ENCODE measurements at regions not wholly inside any gene's neighbourhood (a gene's known extent, or its start where the extent isn't known, plus 50 kb on each side); places are given as distances from the start of the nearest gene placed in this dataset.
"Not testable (repeated sequence)": the region's sequence is repeated elsewhere in the genome, so short reads cannot be mapped to it uniquely, and the experiment has no call there.

- no peaks in the 10 kb centered on the region for H3K36me3 ChIP-seq (ENCODE audit: control insufficient read depth, insufficient read depth, low read length)
- H3K27ac ChIP-seq (ENCODE audit: low read depth, low read length, severe bottlenecking), result no peak overlapping the region
- 75 to 79% methylated on average over 1 to 3 of the region's 4 CpGs for WGBS, 2 experiments (ENCODE audit: insufficient coverage in 2 of 2)
Observed at GRCh38 chr1:80536461-80536860, 1264.3 kb upstream of the ADGRL2 start.

GRCh38 chr1:80535466-80535865 lies 1265.3 kb upstream of the ADGRL2 start:
- H3K27ac ChIP-seq (ENCODE audit: low read depth, low read length, severe bottlenecking), result no peak overlapping the region
- no peaks in the 10 kb centered on the region for H3K9me3 ChIP-seq (ENCODE audit: control insufficient read depth, low read length)
- no peaks in the 10 kb centered on the region for H3K36me3 ChIP-seq (ENCODE audit: control insufficient read depth, insufficient read depth, low read length)
- H3K4me3 ChIP-seq (ENCODE audit: extremely low read depth, insufficient read depth, low read length, poor library complexity, severe bottlenecking), result no peak overlapping the region
- 80% methylated on average over 1 of the region's 2 CpGs; no CpG with 5 or more reads in 1 of the 2 experiments for WGBS, 2 experiments (ENCODE audit: insufficient coverage in 2 of 2)
- peaks cover 4% of the 10 kb centered on the region for H3K4me1 ChIP-seq (ENCODE audit: control insufficient read depth, insufficient read depth, low read length, poor library complexity, severe bottlenecking)

More at GRCh38 chr1:80536461-80536860, 1264.3 kb upstream of the ADGRL2 start:
- Histone ChIP-seq H3K4me1 (ENCODE audit: control insufficient read depth, insufficient read depth, low read length, poor library complexity, severe bottlenecking) (peaks cover 4% of the 10 kb centered on the region), H3K9me3 (ENCODE audit: control insufficient read depth, low read length) (no peaks in the 10 kb centered on the region), H3K4me3 (ENCODE audit: extremely low read depth, insufficient read depth, low read length, poor library complexity, severe bottlenecking) (no peak overlapping the region)

- no peaks in the 10 kb centered on the region for H3K9me3 ChIP-seq (ENCODE audit: control insufficient read depth, low read length)
- H3K4me3 ChIP-seq (ENCODE audit: extremely low read depth, insufficient read depth, low read length, poor library complexity, severe bottlenecking), result no peak overlapping the region
- WGBS, 2 experiments (ENCODE audit: insufficient coverage in 2 of 2), result 40% methylated on average over 1 of the region's 2 CpGs; no CpG with 5 or more reads in 1 of the 2 experiments
- H3K4me1 ChIP-seq (ENCODE audit: control insufficient read depth, insufficient read depth, low read length, poor library complexity, severe bottlenecking), result peaks cover 4% of the 10 kb centered on the region
- no peak overlapping the region for H3K27ac ChIP-seq (ENCODE audit: low read depth, low read length, severe bottlenecking)
- H3K36me3 ChIP-seq (ENCODE audit: control insufficient read depth, insufficient read depth, low read length), result no peaks in the 10 kb centered on the region
Observed at GRCh38 chr1:80534606-80535360, 1266.0 kb upstream of the ADGRL2 start.

GRCh38 chr1:80533775-80534334 lies 1266.9 kb upstream of the ADGRL2 start:
- no peaks in the 10 kb centered on the region for H3K9me3 ChIP-seq (ENCODE audit: control insufficient read depth, low read length)
- WGBS, 2 experiments (ENCODE audit: insufficient coverage in 2 of 2), result no CpG with 5 or more reads among the region's 2 CpGs
- no peak overlapping the region for H3K4me3 ChIP-seq (ENCODE audit: extremely low read depth, insufficient read depth, low read length, poor library complexity, severe bottlenecking)
- no peak overlapping the region for H3K27ac ChIP-seq (ENCODE audit: low read depth, low read length, severe bottlenecking)
- H3K36me3 ChIP-seq (ENCODE audit: control insufficient read depth, insufficient read depth, low read length), result no peaks in the 10 kb centered on the region
- H3K4me1 ChIP-seq (ENCODE audit: control insufficient read depth, insufficient read depth, low read length, poor library complexity, severe bottlenecking), result peaks cover 4% of the 10 kb centered on the region

- no CpG with 5 or more reads among the region's 2 CpGs for WGBS, 2 experiments (ENCODE audit: insufficient coverage in 2 of 2)
- H3K4me1 ChIP-seq (ENCODE audit: control insufficient read depth, insufficient read depth, low read length, poor library complexity, severe bottlenecking), result peaks cover 4% of the 10 kb centered on the region
- H3K36me3 ChIP-seq (ENCODE audit: control insufficient read depth, insufficient read depth, low read length), result no peaks in the 10 kb centered on the region
- no peaks in the 10 kb centered on the region for H3K9me3 ChIP-seq (ENCODE audit: control insufficient read depth, low read length)
- H3K27ac ChIP-seq (ENCODE audit: low read depth, low read length, severe bottlenecking), result no peak overlapping the region
- no peak overlapping the region for H3K4me3 ChIP-seq (ENCODE audit: extremely low read depth, insufficient read depth, low read length, poor library complexity, severe bottlenecking)
Observed at GRCh38 chr1:80533093-80533492, 1267.6 kb upstream of the ADGRL2 start.

GRCh38 chr1:80531182-80531581 lies 1269.6 kb upstream of the ADGRL2 start:
- WGBS, 2 experiments (ENCODE audit: insufficient coverage in 2 of 2), result no CpG with 5 or more reads among the region's 2 CpGs
- H3K36me3 ChIP-seq (ENCODE audit: control insufficient read depth, insufficient read depth, low read length), result no peaks in the 10 kb centered on the region

GRCh38 chr1:80529546-80529945 lies 1271.2 kb upstream of the ADGRL2 start:
- Histone ChIP-seq H3K27ac (ENCODE audit: low read depth, low read length, severe bottlenecking) (no peak overlapping the region), H3K4me1 (ENCODE audit: control insufficient read depth, insufficient read depth, low read length, poor library complexity, severe bottlenecking) (peaks cover 4% of the 10 kb centered on the region), H3K4me3 (ENCODE audit: extremely low read depth, insufficient read depth, low read length, poor library complexity, severe bottlenecking) (no peak overlapping the region), H3K36me3 (ENCODE audit: control insufficient read depth, insufficient read depth, low read length) (no peaks in the 10 kb centered on the region), H3K9me3 (ENCODE audit: control insufficient read depth, low read length) (no peaks in the 10 kb centered on the region)
- WGBS, 2 experiments (ENCODE audit: insufficient coverage in 2 of 2), result no CpG with 5 or more reads among the region's 2 CpGs

More at GRCh38 chr1:80531182-80531581, 1269.6 kb upstream of the ADGRL2 start:
- H3K27ac ChIP-seq (ENCODE audit: low read depth, low read length, severe bottlenecking), result no peak overlapping the region
- H3K4me1 ChIP-seq (ENCODE audit: control insufficient read depth, insufficient read depth, low read length, poor library complexity, severe bottlenecking), result peaks cover 4% of the 10 kb centered on the region
- no peak overlapping the region for H3K4me3 ChIP-seq (ENCODE audit: extremely low read depth, insufficient read depth, low read length, poor library complexity, severe bottlenecking)
- no peaks in the 10 kb centered on the region for H3K9me3 ChIP-seq (ENCODE audit: control insufficient read depth, low read length)

- Histone ChIP-seq H3K36me3 (ENCODE audit: control insufficient read depth, insufficient read depth, low read length) (no peaks in the 10 kb centered on the region), H3K9me3 (ENCODE audit: control insufficient read depth, low read length) (no peaks in the 10 kb centered on the region), H3K27ac (ENCODE audit: low read depth, low read length, severe bottlenecking) (no peak overlapping the region), H3K4me3 (ENCODE audit: extremely low read depth, insufficient read depth, low read length, poor library complexity, severe bottlenecking) (no peak overlapping the region), H3K4me1 (ENCODE audit: control insufficient read depth, insufficient read depth, low read length, poor library complexity, severe bottlenecking) (no peaks in the 10 kb centered on the region)
- WGBS, 2 experiments (ENCODE audit: insufficient coverage in 2 of 2), result 71 to 80% methylated on average over 1 of the region's 1 CpG
Observed at GRCh38 chr1:80523861-80524260, 1276.9 kb upstream of the ADGRL2 start.

GRCh38 chr1:80523071-80523470 lies 1277.7 kb upstream of the ADGRL2 start:
- H3K27ac ChIP-seq (ENCODE audit: low read depth, low read length, severe bottlenecking); H3K9me3 ChIP-seq (ENCODE audit: control insufficient read depth, low read length); H3K4me3 ChIP-seq (ENCODE audit: extremely low read depth, insufficient read depth, low read length, poor library complexity, severe bottlenecking); H3K4me1 ChIP-seq (ENCODE audit: control insufficient read depth, insufficient read depth, low read length, poor library complexity, severe bottlenecking); H3K36me3 ChIP-seq (ENCODE audit: control insufficient read depth, insufficient read depth, low read length): not testable (repeated sequence)

- no peak overlapping the region for H3K4me3 ChIP-seq (ENCODE audit: extremely low read depth, insufficient read depth, low read length, poor library complexity, severe bottlenecking)
- H3K36me3 ChIP-seq (ENCODE audit: control insufficient read depth, insufficient read depth, low read length), result no peaks in the 10 kb centered on the region
- 80 to 100% methylated on average over 1 of the region's 1 CpG for WGBS, 2 experiments (ENCODE audit: insufficient coverage in 2 of 2)
- no peaks in the 10 kb centered on the region for H3K9me3 ChIP-seq (ENCODE audit: control insufficient read depth, low read length)
- H3K27ac ChIP-seq (ENCODE audit: low read depth, low read length, severe bottlenecking), result no peak overlapping the region
- H3K4me1 ChIP-seq (ENCODE audit: control insufficient read depth, insufficient read depth, low read length, poor library complexity, severe bottlenecking), result no peaks in the 10 kb centered on the region
Observed at GRCh38 chr1:80520949-80521348, 1279.8 kb upstream of the ADGRL2 start.

GRCh38 chr1:80517062-80517461 lies 1283.7 kb upstream of the ADGRL2 start:
- Histone ChIP-seq H3K36me3 (ENCODE audit: control insufficient read depth, insufficient read depth, low read length) (no peaks in the 10 kb centered on the region), H3K4me1 (ENCODE audit: control insufficient read depth, insufficient read depth, low read length, poor library complexity, severe bottlenecking) (no peaks in the 10 kb centered on the region), H3K27ac (ENCODE audit: low read depth, low read length, severe bottlenecking) (no peak overlapping the region), H3K9me3 (ENCODE audit: control insufficient read depth, low read length) (no peaks in the 10 kb centered on the region), H3K4me3 (ENCODE audit: extremely low read depth, insufficient read depth, low read length, poor library complexity, severe bottlenecking) (no peak overlapping the region)
- no CpG with 5 or more reads among the region's 1 CpG for WGBS, 2 experiments (ENCODE audit: insufficient coverage in 2 of 2)
